HL-60 (cell line): ENCODE measurements at regions not wholly inside any gene's neighbourhood (a gene's known extent, or its start where the extent isn't known, plus 50 kb on each side); places are given as distances from the start of the nearest gene placed in this dataset.

Experiments used
- GABPA ChIP-seq: IDR thresholded peaks from 2 replicates; pipeline ENCODE4 v1.6.1; 2012; ENCODE audit warnings: low read depth
- POLR2AphosphoS5 ChIP-seq: IDR thresholded peaks from 2 replicates; pipeline ENCODE4 v1.6.1; 2012; ENCODE audit warnings: low read depth
- SPI1 ChIP-seq: IDR thresholded peaks from 2 replicates; pipeline ENCODE4 v1.6.1; 2012; ENCODE audit warnings: low read depth, mild to moderate bottlenecking, borderline replicate concordance
- TF ChIP-seq, protein P1 (sequence below): IDR thresholded peaks from one replicate; pipeline ENCODE4 v1.5.1; 2011; ENCODE audit warnings: low read length, control low read depth, inconsistent platforms; ENCODE audit not compliant: insufficient read depth
- TF ChIP-seq, protein P2 (sequence below): IDR thresholded peaks from 2 replicates; pipeline ENCODE4 v1.6.1; 2012; ENCODE audit warnings: low read depth; ENCODE audit not compliant: insufficient replicate concordance

DNA sequence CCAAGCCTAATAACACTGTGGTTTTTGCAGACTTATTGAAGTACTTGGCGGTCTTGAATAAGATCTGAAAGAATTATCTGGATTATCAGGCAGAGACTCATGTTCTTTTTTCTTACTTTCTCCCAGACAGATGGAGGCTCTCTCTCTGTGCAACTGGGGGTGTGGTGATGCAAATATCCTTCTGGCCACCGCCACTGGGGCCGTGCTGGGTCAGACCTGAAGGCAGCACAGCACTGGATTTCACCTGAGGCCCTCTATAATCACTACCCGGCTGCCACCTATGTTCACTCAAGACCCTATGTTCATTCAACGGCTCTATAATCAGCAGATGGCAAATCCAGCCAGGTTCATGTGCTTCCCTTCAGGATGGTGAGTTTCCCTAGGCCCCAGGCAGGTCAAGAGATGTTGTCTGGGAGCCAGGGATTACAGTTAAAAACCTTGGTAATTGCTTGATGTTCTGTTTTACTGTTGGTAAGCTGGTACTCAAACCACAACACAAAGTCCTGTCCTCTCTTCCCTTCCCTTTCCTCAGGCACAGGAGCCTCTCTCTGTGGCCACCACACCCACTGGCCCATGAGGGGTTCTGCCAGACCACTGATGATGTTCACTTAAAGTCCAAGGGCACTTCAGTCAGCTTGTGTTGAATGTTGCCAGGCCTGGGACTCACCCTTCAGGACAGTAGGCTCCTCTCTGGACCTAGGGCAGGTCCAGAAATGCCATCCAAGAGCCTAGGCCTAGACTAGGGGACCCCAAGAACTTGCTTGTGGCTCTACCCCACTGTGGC, 205.3 kb upstream of the GCFC2 start:
- TF ChIP-seq, protein P1, sequence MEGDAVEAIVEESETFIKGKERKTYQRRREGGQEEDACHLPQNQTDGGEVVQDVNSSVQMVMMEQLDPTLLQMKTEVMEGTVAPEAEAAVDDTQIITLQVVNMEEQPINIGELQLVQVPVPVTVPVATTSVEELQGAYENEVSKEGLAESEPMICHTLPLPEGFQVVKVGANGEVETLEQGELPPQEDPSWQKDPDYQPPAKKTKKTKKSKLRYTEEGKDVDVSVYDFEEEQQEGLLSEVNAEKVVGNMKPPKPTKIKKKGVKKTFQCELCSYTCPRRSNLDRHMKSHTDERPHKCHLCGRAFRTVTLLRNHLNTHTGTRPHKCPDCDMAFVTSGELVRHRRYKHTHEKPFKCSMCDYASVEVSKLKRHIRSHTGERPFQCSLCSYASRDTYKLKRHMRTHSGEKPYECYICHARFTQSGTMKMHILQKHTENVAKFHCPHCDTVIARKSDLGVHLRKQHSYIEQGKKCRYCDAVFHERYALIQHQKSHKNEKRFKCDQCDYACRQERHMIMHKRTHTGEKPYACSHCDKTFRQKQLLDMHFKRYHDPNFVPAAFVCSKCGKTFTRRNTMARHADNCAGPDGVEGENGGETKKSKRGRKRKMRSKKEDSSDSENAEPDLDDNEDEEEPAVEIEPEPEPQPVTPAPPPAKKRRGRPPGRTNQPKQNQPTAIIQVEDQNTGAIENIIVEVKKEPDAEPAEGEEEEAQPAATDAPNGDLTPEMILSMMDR, result no peak
- TF ChIP-seq SPI1 (no peak), POLR2AphosphoS5 (no peak), GABPA (no peak)
- TF ChIP-seq, protein P2, sequence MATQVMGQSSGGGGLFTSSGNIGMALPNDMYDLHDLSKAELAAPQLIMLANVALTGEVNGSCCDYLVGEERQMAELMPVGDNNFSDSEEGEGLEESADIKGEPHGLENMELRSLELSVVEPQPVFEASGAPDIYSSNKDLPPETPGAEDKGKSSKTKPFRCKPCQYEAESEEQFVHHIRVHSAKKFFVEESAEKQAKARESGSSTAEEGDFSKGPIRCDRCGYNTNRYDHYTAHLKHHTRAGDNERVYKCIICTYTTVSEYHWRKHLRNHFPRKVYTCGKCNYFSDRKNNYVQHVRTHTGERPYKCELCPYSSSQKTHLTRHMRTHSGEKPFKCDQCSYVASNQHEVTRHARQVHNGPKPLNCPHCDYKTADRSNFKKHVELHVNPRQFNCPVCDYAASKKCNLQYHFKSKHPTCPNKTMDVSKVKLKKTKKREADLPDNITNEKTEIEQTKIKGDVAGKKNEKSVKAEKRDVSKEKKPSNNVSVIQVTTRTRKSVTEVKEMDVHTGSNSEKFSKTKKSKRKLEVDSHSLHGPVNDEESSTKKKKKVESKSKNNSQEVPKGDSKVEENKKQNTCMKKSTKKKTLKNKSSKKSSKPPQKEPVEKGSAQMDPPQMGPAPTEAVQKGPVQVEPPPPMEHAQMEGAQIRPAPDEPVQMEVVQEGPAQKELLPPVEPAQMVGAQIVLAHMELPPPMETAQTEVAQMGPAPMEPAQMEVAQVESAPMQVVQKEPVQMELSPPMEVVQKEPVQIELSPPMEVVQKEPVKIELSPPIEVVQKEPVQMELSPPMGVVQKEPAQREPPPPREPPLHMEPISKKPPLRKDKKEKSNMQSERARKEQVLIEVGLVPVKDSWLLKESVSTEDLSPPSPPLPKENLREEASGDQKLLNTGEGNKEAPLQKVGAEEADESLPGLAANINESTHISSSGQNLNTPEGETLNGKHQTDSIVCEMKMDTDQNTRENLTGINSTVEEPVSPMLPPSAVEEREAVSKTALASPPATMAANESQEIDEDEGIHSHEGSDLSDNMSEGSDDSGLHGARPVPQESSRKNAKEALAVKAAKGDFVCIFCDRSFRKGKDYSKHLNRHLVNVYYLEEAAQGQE, result no peak
